Suprapubic skin (tissue), 4 donors: ENCODE measurements at regions not wholly inside any gene's neighbourhood (a gene's known extent, or its start where the extent isn't known, plus 50 kb on each side); places are given as distances from the start of the nearest gene placed in this dataset.

Experiments
- DNase-seq, 2 donors: peaks; one replicate each; pipeline ENCODE4 v3.0.0-alpha.2; 2019; ENCODE audit warnings: low spot score in 2 of 2
- H3K27ac ChIP-seq: fragments of 200-600 bp; sonication (generic); one replicate; pipeline ENCODE4 v1.5.1; 2019
- H3K27me3 ChIP-seq: fragments of 200-600 bp; sonication (generic); one replicate; pipeline ENCODE4 v1.5.1; 2019
- H3K36me3 ChIP-seq: fragments of 200-600 bp; sonication (generic); one replicate; pipeline ENCODE4 v1.5.1; 2019
- H3K4me1 ChIP-seq: fragments of 200-600 bp; sonication (generic); one replicate; pipeline ENCODE4 v1.5.1; 2019
- H3K4me3 ChIP-seq: fragments of 200-600 bp; sonication (generic); one replicate; pipeline ENCODE4 v1.5.1; 2019; ENCODE audit warnings: mild to moderate bottlenecking
- H3K9me3 ChIP-seq: fragments of 200-600 bp; sonication (generic); one replicate; pipeline ENCODE4 v1.5.1; 2019
- EP300 ChIP-seq: sonication (generic); formaldehyde crosslinking; IDR thresholded peaks from one replicate; pipeline ENCODE4 v1.6.1; 2017; ENCODE audit warnings: antibody characterized with exemption
- POLR2A ChIP-seq, 2 donors: fragments of 450-650 bp; IDR thresholded peaks; one replicate each; pipeline ENCODE4 v1.6.1; 2017; ENCODE audit warnings: antibody characterized with exemption in 2 of 2, mild to moderate bottlenecking in 2 of 2, moderate library complexity in 2 of 2
- POLR2AphosphoS5 ChIP-seq, 3 donors: sonication (generic); formaldehyde crosslinking; IDR thresholded peaks; one replicate each; pipeline ENCODE4 v1.6.1; 2017; ENCODE audit warnings: antibody characterized with exemption in 3 of 3
- WGBS: methylation state at CpG from one replicate; pipeline ENCODE4 v1.1.5; 2018; 5-methylcytosine and 5-hydroxymethylcytosine counted together
- TF ChIP-seq, protein P1 (sequence below), 2 donors: fragments of 200-600 bp in 1 of 2; fragments of 450-650 bp in 1 of 2; sonication (generic) in 1 of 2; IDR thresholded peaks; one replicate each; pipeline ENCODE4 v1.5.1; 2016 to 2019; ENCODE audit warnings: antibody characterized with exemption in 2 of 2, mild to moderate bottlenecking in 1 of 2, moderate library complexity in 1 of 2

DNA sequence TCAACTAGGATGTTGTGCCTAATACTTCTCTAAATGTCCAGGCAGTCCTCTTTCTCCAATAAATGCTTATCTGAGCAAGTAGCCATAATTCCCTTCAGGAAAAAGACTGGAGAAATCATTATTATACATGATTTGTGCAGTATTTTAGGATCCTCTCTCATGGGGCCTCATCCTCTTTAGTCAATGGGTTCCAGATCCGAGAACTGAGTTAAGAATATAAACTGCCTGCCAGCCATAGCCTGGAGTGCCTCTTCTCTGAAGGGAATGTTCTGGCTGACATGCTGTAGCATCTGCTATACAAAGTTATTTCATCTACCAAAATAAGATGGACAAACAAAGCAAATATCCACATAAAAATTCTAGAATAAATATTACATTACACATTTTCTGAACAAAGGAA lies 334.0 kb upstream of the PRMT6 start:
- TF ChIP-seq POLR2AphosphoS5 (IDR thresholded peaks at IDR 0.05) = no peak
- no peak for TF ChIP-seq EP300
- TF ChIP-seq, protein P1, sequence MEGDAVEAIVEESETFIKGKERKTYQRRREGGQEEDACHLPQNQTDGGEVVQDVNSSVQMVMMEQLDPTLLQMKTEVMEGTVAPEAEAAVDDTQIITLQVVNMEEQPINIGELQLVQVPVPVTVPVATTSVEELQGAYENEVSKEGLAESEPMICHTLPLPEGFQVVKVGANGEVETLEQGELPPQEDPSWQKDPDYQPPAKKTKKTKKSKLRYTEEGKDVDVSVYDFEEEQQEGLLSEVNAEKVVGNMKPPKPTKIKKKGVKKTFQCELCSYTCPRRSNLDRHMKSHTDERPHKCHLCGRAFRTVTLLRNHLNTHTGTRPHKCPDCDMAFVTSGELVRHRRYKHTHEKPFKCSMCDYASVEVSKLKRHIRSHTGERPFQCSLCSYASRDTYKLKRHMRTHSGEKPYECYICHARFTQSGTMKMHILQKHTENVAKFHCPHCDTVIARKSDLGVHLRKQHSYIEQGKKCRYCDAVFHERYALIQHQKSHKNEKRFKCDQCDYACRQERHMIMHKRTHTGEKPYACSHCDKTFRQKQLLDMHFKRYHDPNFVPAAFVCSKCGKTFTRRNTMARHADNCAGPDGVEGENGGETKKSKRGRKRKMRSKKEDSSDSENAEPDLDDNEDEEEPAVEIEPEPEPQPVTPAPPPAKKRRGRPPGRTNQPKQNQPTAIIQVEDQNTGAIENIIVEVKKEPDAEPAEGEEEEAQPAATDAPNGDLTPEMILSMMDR (IDR thresholded peaks at IDR 0.05) = no peak
- no peak for TF ChIP-seq POLR2A (IDR thresholded peaks at IDR 0.05)
- WGBS = 0% methylated on average over 1 of the region's 1 CpG
- no peaks in the 10 kb centered on the region for H3K36me3 ChIP-seq
- H3K27ac ChIP-seq = no peak overlapping the region
- no peak overlapping the region for H3K4me3 ChIP-seq
- H3K4me1 ChIP-seq = no peaks in the 10 kb centered on the region
- DNase-seq = no peak
- no peaks in the 10 kb centered on the region for H3K9me3 ChIP-seq
- no peaks in the 10 kb centered on the region for H3K27me3 ChIP-seq

- Histone ChIP-seq H3K27me3 (no peaks in the 10 kb centered on the region), H3K27ac (no peak overlapping the region), H3K36me3 (no peaks in the 10 kb centered on the region), H3K9me3 (no peaks in the 10 kb centered on the region), H3K4me1 (no peaks in the 10 kb centered on the region), H3K4me3 (no peak overlapping the region)
- 33% methylated on average over 3 of the region's 3 CpGs for WGBS
- TF ChIP-seq POLR2AphosphoS5 (IDR thresholded peaks at IDR 0.05) (no peak), POLR2A (IDR thresholded peaks at IDR 0.05) (no peak), EP300 (no peak)
- TF ChIP-seq, protein P1 (IDR thresholded peaks at IDR 0.05) = no peak
- no peak for DNase-seq
Observed at GRCh38 chr1:106727171-106727570, 329.3 kb upstream of the PRMT6 start.

DNA sequence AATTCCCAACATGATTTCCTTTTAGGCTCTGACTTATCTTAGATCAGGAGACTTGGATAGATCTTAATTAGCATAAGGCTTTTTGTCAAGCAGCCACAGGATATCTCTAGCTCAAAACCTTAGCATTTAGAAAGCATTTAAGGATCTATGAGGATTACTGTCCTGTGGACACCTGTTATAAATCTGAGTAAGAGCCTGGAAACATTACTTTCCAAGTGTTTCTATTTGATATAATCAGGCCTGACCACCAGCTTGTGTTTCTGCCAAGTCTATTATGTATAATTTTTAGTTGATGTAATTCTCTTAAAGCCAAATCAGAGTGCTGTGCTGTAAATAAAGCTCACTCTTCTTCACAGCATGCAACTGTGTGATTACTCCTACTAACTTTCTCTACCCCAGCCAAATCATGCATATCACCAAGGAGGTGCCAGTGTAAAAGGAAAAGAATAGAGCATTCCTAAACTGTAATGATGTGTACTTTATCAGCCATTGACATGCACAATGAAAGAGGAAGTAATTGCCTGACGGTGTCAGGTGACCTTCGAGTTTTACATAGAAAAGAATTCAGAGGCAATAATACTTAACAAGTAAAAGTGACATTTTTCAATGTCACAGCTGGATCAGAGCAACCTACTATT lies 309.9 kb upstream of the PRMT6 start:
- 30% methylated on average over 2 of the region's 2 CpGs for WGBS
- DNase-seq = no peak
- Histone ChIP-seq H3K4me3 (no peak overlapping the region), H3K9me3 (no peaks in the 10 kb centered on the region), H3K4me1 (no peaks in the 10 kb centered on the region), H3K36me3 (no peaks in the 10 kb centered on the region), H3K27ac (no peak overlapping the region), H3K27me3 (no peaks in the 10 kb centered on the region)
- TF ChIP-seq EP300 (no peak), POLR2A (IDR thresholded peaks at IDR 0.05) (no peak), POLR2AphosphoS5 (IDR thresholded peaks at IDR 0.05) (no peak)
- TF ChIP-seq, protein P1 (IDR thresholded peaks at IDR 0.05) = no peak

DNA sequence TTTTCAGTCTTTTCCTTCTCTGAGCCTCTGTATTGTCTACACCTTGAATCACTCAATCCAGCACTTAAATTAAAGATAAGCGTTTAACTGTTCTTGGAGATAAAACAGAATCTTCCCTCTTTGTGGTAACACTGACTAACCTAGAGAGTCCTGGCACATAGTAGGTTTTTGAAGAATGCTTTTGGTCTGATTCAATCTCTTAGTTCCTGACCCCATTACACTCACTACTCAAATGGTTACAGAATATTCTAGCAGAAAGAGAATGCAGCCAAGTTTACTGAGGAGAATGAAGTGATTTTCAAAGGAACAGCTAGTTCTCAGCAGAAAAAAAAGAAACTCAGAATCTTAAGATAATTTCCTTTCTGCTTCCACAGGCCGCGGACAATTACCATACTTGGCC lies 309.2 kb upstream of the PRMT6 start:
- no peak for DNase-seq
- Histone ChIP-seq H3K9me3 (no peaks in the 10 kb centered on the region), H3K4me1 (no peaks in the 10 kb centered on the region), H3K27me3 (no peaks in the 10 kb centered on the region), H3K36me3 (no peaks in the 10 kb centered on the region), H3K27ac (no peak overlapping the region), H3K4me3 (no peak overlapping the region)
- WGBS = 61% methylated on average over 3 of the region's 3 CpGs
- TF ChIP-seq POLR2A (IDR thresholded peaks at IDR 0.05) (no peak), EP300 (no peak), POLR2AphosphoS5 (IDR thresholded peaks at IDR 0.05) (no peak)
- TF ChIP-seq, protein P1 (IDR thresholded peaks at IDR 0.05) = no peak

- no peaks in the 10 kb centered on the region for H3K4me1 ChIP-seq
- H3K4me3 ChIP-seq = no peak overlapping the region
- no peak for DNase-seq
- TF ChIP-seq POLR2AphosphoS5 (IDR thresholded peaks at IDR 0.05) = no peak
- no peaks in the 10 kb centered on the region for H3K9me3 ChIP-seq
- no peaks in the 10 kb centered on the region for H3K27me3 ChIP-seq
- H3K36me3 ChIP-seq = no peaks in the 10 kb centered on the region
- no peak overlapping the region for H3K27ac ChIP-seq
- WGBS = 98% methylated on average over 8 of the region's 15 CpGs
Observed at GRCh38 chr1:106747791-106748190, 308.7 kb upstream of the PRMT6 start.

DNA sequence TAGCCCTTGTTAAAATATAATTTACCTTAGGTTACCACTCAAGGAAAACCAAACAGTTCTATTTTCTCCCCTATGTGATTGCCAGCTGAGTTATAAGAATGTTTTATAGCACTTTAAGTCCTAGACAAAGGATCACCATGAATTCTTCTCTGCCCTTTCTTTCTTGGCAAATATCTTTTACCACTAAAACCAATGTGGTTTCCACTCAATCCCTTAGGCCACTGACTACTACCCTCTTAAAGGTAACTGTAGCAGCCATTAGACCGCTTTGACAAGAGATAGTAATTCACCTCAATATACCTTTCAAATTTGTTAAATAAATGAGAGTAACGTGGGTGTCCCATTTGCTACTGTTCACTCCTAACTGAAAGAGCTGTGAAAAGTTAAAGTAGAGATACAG lies 307.9 kb upstream of the PRMT6 start:
- Histone ChIP-seq H3K9me3 (no peaks in the 10 kb centered on the region), H3K4me1 (no peaks in the 10 kb centered on the region), H3K27ac (no peak overlapping the region), H3K4me3 (no peak overlapping the region), H3K27me3 (no peaks in the 10 kb centered on the region), H3K36me3 (no peaks in the 10 kb centered on the region)
- DNase-seq = no peak
- 82% methylated on average over 2 of the region's 2 CpGs for WGBS
- TF ChIP-seq POLR2AphosphoS5 (IDR thresholded peaks at IDR 0.05) = no peak
